GDM1 (cell line): ENCODE measurements at regions not wholly inside any gene's neighbourhood (a gene's known extent, or its start where the extent isn't known, plus 50 kb on each side); places are given as distances from the start of the nearest gene placed in this dataset.
A peak's percentile ranks its signal among the peaks of the same experiment; 100 is the strongest.
"Not testable (repeated sequence)": the region's sequence is repeated elsewhere in the genome, so short reads cannot be mapped to it uniquely, and the experiment has no call there.

Source experiments
- DNase-seq: peaks from one replicate; lab custom pipeline; 2025; lab: John Stamatoyannopoulos, UW

GRCh38 chr13:46466074-46466473 is 79.0 kb upstream of the RUBCNL start:
- DNase-seq = not testable (repeated sequence)

- no peak for DNase-seq
Observed at GRCh38 chr13:46463719-46464118, 76.7 kb upstream of the RUBCNL start.

GRCh38 chr13:46460223-46460622 is 73.2 kb upstream of the RUBCNL start:
- DNase-seq = not testable (repeated sequence)

- DNase-seq = not testable (repeated sequence)
Observed at GRCh38 chr13:46457255-46457654, 70.2 kb upstream of the RUBCNL start.

GRCh38 chr13:46455924-46456323 is 68.9 kb upstream of the RUBCNL start:
- peak; percentile 36 for DNase-seq

GRCh38 chr13:46451145-46451544 is 64.1 kb upstream of the RUBCNL start:
- not testable (repeated sequence) for DNase-seq

GRCh38 chr13:46449949-46450348 is 62.9 kb upstream of the RUBCNL start:
- DNase-seq = not testable (repeated sequence)

GRCh38 chr13:46448148-46448547 is 61.1 kb upstream of the RUBCNL start:
- DNase-seq = not testable (repeated sequence)

- DNase-seq = not testable (repeated sequence)
Observed at GRCh38 chr13:46437808-46438404, 50.9 kb upstream of the RUBCNL start.
